Islet of Langerhans (tissue), 1 donor: ENCODE measurements at regions not wholly inside any gene's neighbourhood (a gene's known extent, or its start where the extent isn't known, plus 50 kb on each side); places are given as distances from the start of the nearest gene placed in this dataset.
A peak's percentile ranks its signal among the peaks of the same experiment; 100 is the strongest.
"Not testable (repeated sequence)": the region's sequence is repeated elsewhere in the genome, so short reads cannot be mapped to it uniquely, and the experiment has no call there.

Source experiments
- FAIRE-seq: peaks from one replicate; lab custom pipeline; 2011; peaks lifted over from hg19 to GRCh38; lab: Jason Lieb, UNC

DNA sequence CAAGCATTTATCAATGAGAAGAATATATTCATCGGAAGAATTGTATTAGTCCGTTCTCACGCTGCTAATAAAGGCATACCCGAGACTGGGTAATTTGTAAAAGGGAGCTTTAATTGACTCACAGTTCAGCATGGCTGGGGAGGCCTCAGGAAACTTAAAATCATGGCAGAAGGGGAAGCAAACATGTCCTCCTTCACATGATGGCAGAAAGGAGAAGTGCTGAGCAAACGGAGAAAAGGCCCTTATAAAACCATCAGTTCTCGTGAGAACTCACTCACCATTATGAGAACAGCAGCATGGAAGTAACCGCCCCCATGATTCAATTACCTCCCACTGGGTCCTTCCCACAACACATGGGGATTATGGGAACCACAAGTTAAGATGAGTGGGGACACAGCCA is 1688.2 kb downstream of the SPATA31A7 start:
- not testable (repeated sequence) for FAIRE-seq

DNA sequence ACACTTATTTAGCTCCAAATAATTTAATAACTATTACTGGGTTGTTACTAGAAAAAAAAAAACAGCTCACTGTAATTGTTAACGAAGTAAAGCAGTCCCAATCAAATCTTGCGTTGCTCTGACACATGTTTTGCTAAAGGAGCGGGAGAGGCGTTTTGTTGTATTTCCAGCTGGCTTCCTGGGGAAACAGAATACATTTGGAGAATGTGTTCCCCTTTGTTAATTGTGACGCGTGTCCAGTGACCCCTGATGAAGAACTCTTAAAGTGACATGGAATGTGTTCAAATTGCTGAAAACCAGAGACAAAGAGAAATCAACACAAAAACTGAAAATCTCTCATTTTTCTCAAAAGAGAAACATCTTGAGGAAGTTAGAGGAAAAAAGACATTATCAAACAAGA is 1690.6 kb downstream of the SPATA31A7 start:
- not testable (repeated sequence) for FAIRE-seq

DNA sequence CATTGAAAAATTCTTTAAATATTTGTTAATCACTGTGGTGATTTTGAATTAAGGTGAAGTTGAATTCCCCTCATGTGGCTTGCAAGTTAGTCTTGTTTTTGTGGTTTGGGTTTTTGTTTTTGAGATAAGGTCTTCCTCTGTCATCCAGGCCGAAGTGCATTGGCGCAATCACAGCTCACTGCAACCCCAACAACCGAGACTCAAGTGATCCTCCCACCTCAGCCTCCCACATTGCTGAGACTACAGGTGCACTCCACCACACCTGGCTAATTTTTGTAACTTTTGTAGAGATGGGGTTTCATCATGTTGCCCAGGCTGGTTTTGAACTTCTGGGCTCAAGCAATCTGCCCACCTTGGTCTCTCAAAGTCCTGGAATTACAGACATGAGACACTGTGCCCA is 1691.1 kb downstream of the SPATA31A7 start:
- not testable (repeated sequence) for FAIRE-seq

DNA sequence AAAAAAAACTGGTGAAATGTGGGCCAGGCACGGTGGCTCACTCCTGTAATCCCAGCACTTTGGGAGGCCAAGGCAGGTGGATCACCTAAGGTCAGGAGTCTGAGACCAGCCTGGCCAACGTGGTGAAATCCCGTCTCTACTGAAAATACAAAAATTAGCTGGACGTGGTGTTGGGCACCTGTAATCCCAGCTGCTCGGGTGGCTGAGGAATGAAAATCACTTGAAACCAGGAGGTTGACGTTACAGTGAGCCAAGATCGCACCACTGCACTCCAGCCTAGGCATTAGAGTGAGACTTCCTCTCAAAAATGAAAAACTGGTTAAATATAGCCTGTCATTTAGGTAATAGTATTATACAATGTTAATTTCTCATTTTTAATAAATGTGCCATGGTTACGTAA is 1692.0 kb downstream of the SPATA31A7 start:
- not testable (repeated sequence) for FAIRE-seq

DNA sequence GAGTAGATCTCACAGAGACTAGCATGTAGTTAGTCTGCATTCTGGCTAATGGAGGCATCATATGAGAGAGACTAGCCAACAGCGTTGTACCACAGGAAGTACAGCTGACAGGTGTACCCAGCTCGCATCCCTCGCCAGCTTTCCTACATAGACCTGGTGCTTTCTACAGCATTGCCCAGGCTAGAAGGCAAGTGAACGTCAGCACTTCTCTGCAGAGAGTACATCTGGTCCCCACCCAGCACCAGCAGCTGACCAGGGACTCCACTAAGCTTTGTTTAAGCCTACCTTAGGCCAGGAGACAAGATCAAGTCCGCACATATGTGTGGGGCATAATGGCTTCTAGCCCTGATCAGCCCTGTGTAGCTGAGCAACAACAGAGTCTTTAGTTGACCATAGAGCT is 1692.9 kb downstream of the SPATA31A7 start:
- FAIRE-seq, result not testable (repeated sequence)

DNA sequence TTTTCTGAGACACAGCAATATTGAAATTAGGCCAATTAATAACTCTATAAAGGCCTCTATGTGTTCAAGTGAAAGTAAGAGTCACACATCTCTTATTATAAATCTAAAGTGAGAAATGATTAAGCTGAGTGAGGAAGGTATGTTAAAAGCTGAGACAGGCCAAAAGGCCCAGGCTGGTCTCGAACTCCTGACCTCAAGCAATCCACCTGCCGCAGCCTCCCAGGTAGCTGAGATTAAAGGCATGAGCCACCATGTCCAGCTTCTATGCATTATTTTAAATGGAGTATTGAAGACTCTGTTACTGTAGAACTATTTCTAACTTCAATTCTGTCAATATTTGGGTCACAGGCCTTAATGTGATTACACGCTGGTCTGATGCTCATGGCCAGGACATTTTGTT is 1706.9 kb downstream of the SPATA31A7 start:
- FAIRE-seq, result not testable (repeated sequence)

DNA sequence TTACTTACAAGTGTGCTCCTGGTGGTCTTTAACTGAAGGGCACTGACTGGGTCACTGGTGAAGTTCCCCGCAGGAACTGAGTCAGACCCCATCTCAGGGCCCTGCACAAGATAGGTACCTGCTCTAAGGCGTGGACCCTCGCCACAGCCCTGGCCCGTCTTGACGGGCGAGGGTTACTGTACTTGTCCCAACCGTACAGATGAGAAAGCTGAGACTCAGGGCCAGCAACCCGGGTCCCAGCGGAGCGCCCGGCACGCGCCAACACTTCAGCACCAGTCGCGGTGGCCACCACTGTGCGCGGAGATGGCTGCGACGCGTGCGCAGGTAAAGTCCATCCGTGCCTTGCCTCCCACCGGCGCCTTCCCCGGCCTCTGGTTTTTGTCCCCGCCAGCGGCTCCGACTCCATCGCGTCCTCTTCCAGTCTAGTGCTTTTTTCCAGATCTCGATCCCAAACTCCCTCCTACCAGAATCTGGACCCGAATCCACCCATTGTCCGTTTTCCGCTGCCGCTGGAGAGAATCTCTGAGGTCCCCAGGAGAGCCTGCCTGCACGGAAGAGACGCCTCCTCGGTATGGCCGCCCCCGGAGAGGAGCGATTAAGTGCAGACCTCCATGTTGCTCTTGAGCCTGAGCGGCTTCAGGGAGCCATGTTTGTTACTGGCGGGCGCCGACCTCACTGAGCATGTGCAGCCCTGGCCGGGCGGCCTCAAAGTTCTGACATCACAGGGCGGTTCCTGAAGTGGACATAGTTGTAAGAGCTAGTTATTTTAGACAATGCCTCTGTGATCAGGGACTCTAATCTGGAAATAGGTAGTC is 1707.8 kb downstream of the SPATA31A7 start:
- not testable (repeated sequence) for FAIRE-seq

DNA sequence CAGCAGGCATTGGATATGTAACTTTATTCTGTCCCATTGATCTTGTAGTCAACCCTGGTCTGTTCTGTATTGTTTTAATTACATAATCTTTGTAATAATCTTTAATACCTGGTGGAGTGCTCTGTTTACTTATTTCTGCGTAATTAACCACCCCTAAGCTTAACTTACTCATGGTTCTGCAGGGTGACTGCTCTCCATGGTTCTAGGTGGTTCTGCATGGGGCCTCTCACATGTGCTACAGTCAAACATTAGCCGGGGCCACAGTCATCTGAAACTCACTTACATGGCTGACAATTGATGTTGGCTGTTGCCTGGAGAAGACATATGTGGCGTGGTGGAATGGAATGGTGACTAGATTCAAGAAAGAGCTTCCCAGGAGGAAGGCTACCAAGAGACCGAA is 1709.8 kb downstream of the SPATA31A7 start:
- FAIRE-seq, result not testable (repeated sequence)

DNA sequence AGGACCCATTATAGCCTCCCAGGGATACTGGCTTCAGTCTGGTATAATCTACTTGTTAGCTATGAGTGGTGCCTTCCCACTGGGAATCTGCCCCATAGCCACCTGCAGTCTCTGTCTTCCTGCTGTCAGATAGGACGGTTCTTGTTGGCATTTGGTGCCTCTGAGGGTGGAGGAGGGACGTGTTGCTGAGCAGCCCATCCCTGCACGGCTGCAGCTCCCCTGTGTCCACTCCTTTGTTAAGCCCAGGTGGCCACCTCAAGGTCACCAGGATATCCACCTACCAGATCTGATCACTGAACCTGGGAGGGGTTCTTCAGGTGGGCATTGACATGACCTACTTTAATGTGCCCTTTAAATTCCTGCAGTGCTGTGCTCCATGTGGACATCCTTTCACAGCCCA is 1714.2 kb downstream of the SPATA31A7 start:
- FAIRE-seq, result not testable (repeated sequence)

DNA sequence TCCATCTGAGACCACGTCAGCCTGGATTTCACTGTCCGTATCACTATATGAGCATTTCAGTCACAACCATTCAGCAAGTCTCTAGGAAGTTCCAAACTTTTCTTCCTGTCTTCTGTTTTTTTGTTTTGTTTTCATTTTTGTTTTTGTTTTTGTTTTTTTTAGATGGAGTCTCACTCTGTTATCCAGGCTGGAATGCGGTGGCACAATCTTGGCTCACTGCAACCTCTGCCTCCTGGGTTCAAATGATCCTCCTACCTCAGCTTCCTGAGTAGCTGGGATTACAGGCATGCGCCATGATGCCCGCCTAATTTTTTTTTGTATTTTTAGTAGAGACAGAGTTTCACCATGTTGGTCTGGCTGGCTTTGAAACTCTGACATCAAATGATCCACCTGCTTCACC is 1715.9 kb downstream of the SPATA31A7 start:
- FAIRE-seq, result not testable (repeated sequence)

DNA sequence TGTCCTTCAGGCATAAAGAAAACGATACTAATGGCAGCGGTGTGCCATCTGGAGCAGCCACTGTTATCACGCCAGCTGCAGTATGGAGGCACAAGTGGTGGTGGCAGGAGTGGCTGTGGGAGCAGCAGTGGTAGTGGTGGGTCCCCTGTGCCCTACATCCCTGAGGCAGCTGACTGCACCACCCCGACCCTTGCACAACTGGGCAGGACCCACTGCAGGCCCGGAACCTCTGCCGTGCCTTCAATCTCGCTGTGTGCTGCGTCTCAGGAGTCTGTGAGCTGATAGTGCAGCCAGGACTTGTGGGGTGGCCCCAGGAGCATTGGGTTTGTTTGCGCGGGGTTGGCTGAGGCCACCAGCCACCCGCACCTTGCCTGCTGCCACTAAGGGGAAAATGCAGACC is 1718.0 kb downstream of the SPATA31A7 start:
- FAIRE-seq, result not testable (repeated sequence)

DNA sequence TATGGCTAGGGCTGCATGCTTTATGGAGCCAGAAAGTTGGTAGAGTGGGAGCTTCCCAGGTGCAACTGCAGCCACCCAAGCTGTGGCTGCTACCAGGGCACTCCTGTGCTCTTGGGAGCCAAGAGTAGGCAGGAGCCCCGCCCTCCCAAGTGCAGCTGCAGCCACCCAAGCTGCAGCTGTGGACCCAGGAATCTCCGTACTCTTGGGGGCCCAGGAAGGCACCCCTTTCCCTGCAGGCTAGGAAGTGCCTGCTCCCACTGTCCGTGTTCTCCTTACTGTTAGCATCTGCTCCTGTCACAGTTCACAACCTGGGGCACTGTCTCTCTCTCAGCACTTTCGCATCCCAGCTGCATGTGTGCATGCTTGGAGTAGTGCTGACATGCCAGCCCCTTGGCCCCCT is 1718.4 kb downstream of the SPATA31A7 start:
- not testable (repeated sequence) for FAIRE-seq

DNA sequence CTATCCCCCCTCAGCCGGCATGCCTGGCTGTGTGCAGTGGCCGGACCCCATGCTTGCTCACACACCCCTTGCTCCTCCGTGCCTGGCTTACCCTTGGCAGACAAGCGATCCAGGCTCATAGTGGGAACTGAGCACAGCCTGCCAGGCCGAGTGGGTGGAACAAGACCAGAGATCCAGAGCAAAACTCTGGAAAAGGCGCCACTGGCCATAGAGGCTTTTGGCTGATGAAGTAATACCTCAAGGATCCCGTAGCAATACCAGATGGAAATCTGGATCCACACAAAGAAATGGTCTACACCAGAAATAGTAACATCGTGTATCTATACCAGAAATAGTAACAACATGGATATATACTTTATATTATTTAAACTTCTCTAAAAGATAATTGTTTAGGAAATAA is 1719.6 kb downstream of the SPATA31A7 start:
- FAIRE-seq, result not testable (repeated sequence)

DNA sequence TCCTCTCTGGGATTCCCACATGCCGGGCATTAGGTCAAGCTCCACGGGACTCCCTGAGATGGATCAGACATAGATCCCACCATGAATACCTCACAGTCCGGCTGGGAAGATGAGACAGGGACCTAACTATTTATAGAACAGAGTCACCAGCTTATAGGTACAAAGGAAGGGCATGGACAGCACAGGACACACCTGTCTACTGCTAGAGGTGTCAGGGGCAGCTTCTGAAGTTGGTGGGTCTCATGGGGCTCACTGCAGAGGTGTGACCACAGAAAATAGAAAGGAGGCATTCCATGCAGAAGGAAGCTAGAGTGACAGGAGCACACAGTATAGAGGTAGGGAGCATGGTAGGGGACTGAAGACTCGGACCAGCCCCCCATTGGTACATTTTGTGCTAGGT is 1722.4 kb downstream of the SPATA31A7 start:
- FAIRE-seq, result not testable (repeated sequence)

DNA sequence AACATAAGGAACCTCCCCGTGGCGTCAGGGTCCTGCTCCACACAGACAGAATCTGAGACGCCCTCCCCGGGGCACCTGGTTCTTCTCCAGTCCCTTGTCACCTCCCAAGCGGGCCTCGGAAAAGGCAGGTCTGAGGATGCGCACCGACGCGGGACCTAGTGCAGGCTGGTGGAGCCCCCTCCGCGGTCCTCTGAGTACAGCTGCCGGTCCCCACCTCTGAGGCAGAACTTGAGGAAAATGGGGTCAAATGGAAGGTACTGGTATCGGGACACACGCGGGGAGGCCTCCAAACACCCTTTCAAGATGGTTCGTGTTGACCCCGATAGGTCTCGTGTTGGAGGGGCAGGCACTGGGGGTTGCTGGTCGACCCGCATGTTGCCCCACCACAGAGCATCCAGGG is 1725.3 kb downstream of the SPATA31A7 start:
- not testable (repeated sequence) for FAIRE-seq

DNA sequence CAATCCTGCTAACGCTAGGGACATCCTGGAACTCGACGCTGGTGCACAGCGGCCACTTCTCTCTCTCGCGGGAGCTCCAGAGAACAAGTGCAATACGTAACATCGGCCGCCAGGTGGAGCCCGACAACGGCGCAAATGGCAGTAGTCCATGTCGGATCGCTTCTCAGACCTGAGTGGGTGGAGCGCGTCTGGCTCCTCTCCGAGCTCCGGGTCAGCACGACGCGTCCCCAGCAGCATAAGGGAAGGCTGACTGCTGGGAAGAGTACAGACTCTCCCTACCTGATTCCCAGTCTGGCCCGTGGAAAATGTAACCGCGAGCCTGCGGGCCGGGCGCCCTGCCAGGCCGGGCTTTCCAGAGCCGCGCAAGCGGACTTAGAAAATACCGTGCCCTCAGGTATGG is 1725.8 kb downstream of the SPATA31A7 start:
- FAIRE-seq, result peak; percentile 62

DNA sequence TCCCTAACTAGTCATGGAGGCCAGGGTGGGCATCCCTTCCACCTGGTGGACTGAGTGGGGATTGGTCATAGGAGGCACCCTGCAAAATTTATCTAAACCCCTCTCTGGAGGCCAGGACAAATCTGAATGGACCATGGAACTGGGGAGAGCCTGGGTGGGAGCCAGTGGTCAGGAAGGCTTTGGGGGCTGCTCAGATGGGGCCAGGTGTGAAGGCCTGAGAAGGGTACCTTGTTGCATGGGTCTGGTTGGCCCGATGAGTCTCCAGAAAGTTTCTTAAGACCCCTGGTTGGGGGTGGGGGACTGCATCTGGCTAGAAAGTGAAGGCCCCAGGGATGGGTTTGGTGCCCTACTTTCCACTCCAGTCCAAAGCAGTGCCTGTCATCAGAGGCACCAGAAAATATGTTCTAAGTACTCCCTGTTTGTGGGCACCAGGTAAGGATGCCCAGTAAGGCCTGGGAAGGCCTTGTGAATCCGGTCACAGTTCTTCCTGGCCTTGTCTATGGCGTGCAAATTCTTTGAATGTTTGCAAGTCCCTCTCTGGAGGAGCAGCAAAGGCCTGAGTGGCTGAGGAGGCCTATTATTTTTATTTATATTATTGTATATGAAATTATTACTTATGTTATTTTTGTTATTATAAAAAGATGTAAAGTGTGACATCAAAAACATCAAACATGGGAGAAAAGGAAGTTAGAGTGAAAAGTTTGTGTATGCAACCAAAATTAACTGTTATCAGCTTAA is 1729.0 kb downstream of the SPATA31A7 start:
- not testable (repeated sequence) for FAIRE-seq

DNA sequence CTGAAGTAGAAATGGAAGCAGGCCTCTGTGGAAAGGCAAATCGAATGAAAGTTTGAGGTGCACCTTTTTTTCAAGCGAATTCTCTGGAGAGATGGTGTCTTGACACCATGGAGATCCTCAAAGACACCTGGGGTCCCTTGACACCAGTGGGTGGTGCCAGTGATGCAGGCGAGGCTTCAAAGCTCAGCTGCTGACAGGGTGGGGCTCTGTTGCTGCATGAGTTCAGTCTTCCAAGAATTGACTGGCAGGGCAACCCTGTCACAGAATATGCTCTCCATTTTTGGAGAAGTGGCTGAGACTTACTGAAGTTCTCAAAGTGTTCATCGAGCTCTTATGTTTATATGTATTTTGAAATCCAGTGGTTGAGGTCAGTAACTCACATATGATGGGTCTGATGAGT is 1741.6 kb downstream of the SPATA31A7 start:
- FAIRE-seq, result not testable (repeated sequence)

DNA sequence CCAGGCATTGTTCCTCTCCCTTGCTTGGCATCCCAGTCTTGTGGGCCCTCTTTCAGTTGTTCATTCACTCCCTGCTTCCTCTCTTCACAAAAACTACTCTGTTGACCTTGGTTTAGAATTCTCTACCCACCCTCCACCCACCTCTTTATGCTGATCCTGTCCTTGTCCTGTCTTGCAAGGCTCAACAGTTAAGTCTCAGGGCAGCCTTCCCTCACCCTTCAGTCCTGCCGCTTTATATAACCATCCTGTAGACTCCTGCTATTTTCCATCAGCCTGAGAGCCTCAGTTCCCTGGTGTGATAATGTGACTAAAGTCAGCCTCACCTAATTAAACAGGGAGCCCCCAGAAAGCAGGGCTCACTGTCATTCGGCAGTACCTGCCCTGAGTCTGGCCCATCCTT is 1763.0 kb downstream of the SPATA31A7 start:
- not testable (repeated sequence) for FAIRE-seq
